ENCODE measurements at regions not wholly inside any gene's neighbourhood (a gene's known extent, or its start where the extent isn't known, plus 50 kb on each side); places are given as distances from the start of the nearest gene placed in this dataset.
A peak's percentile ranks its signal among the peaks of the same experiment; 100 is the strongest.

DNA sequence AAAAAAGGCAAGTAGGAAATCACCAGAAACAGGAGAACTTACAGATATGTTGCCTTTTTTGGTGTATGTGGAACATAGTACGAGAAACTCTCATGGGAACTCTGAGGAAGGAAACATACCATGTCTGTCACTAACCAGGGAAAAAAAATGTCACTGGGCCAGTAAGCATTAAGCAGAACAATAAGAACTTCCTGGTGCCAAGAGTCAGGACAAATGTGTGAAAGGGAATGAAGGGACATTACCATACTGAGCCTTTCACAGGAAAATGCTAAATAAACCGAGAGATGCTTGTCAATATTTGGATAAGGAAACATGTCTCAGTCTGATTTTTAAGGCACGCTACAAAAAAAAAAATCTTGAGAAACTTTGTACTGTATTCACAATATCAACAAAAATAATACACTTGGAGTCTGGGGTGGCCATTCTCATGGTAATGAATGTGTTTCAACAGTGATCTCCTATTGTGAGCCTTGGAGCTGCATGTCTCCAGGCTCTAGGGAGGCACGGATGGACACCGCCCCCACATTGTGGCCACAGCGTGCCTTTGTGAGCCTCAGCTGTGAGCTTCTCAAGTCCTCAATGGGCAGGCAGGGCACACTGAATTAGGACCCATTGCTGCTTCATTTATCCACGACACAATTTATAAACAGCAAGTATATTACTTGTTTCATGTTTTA is 113.0 kb upstream of the ARGLU1 start:
- ATAC-seq (ENCODE audit: insufficient read depth, low FRiP score), result no peak
- TF ChIP-seq, protein P1, sequence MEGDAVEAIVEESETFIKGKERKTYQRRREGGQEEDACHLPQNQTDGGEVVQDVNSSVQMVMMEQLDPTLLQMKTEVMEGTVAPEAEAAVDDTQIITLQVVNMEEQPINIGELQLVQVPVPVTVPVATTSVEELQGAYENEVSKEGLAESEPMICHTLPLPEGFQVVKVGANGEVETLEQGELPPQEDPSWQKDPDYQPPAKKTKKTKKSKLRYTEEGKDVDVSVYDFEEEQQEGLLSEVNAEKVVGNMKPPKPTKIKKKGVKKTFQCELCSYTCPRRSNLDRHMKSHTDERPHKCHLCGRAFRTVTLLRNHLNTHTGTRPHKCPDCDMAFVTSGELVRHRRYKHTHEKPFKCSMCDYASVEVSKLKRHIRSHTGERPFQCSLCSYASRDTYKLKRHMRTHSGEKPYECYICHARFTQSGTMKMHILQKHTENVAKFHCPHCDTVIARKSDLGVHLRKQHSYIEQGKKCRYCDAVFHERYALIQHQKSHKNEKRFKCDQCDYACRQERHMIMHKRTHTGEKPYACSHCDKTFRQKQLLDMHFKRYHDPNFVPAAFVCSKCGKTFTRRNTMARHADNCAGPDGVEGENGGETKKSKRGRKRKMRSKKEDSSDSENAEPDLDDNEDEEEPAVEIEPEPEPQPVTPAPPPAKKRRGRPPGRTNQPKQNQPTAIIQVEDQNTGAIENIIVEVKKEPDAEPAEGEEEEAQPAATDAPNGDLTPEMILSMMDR (IDR thresholded peaks at IDR 0.05; ENCODE audit: control extremely low read depth, extremely low read depth), result no peak
- H3K27ac ChIP-seq (ENCODE audit: low read depth in 1 of 2, low read length in 1 of 2), result peak overlapping the region in 1 of 2 donors; percentile 13
- peaks cover 0 to 51% (median 18%) of the 10 kb centered on the region in 5 donors for H3K4me1 ChIP-seq (ENCODE audit: control insufficient read depth in 5 of 5, insufficient read depth in 5 of 5, low read length in 5 of 5)
- 63 to 67% methylated on average over 7 of the region's 7 CpGs for WGBS, 2 donors
- H3K36me3 ChIP-seq (ENCODE audit: control insufficient read depth in 4 of 4, insufficient read depth in 4 of 4, low read length in 4 of 4), result no peaks in the 10 kb centered on the region
- no peak overlapping the region for H3K9ac ChIP-seq (ENCODE audit: insufficient read depth in 1 of 2, low read length in 2 of 2)
- no peaks in the 10 kb centered on the region for H3K9me3 ChIP-seq (ENCODE audit: control insufficient read depth in 4 of 4, insufficient read depth in 3 of 4, low read length in 3 of 4)
- no peak overlapping the region for H3K4me3 ChIP-seq
- H3K27me3 ChIP-seq (ENCODE audit: control insufficient read depth in 3 of 3, insufficient read depth in 3 of 3, low read length in 2 of 3), result no peaks in the 10 kb centered on the region
- DNase-seq, result peak in 1 of 3 donors; percentile 52

DNA sequence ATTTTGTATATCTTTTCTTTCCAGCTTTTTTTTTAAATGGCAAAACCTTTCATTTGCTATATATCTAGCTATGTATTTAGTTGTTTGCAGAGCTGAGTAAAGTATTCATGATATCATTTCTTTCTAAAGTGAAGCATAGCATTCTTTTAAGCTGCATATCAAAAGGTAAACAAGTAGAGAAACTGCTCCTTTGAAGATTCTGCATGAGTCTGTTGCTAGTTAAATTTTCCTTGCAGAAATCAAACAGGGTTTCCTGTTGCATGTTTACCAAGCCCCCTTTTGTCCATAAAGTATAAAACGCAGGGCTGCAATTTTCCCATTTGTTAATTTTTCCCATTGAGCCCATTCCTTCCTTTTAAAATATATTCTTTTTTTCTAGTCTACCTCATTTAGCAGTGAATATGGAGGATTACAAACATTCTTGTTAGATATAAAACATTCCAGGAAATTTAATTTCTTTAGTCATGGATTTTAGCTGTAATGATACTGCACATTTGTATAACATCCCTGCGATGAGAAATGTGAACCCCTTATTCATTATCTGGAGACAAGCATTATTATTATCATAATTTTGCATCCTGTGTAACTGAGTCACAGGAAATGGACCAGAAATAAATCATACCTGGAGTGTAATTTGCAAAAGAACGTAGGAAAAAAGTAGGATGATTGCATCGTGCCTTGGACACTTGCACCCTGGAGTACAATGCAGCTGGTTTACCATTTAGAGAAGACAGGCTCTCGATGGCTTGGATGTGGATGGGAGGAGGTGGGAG is 110.9 kb upstream of the ARGLU1 start:
- Histone ChIP-seq H3K27me3 (ENCODE audit: control insufficient read depth in 3 of 3, insufficient read depth in 3 of 3, low read length in 2 of 3) (no peaks in the 10 kb centered on the region), H3K9ac (ENCODE audit: insufficient read depth in 1 of 2, low read length in 2 of 2) (no peak overlapping the region), H3K36me3 (ENCODE audit: control insufficient read depth in 4 of 4, insufficient read depth in 4 of 4, low read length in 4 of 4) (no peaks in the 10 kb centered on the region), H3K4me1 (ENCODE audit: control insufficient read depth in 5 of 5, insufficient read depth in 5 of 5, low read length in 5 of 5) (peaks cover 0 to 51% (median 13%) of the 10 kb centered on the region in 5 donors), H3K9me3 (ENCODE audit: control insufficient read depth in 4 of 4, insufficient read depth in 3 of 4, low read length in 3 of 4) (no peaks in the 10 kb centered on the region), H3K27ac (ENCODE audit: low read depth in 1 of 2, low read length in 1 of 2) (no peak overlapping the region), H3K4me3 (no peak overlapping the region)
- WGBS, 2 donors, result 67 to 85% methylated on average over 5 of the region's 5 CpGs
- ATAC-seq (ENCODE audit: insufficient read depth, low FRiP score) (no peak), DNase-seq (no peak)
- TF ChIP-seq, protein P1 (IDR thresholded peaks at IDR 0.05; ENCODE audit: control extremely low read depth, extremely low read depth), result no peak

GRCh38 chr13:106675311-106675710 is 107.4 kb upstream of the ARGLU1 start:
- Histone ChIP-seq H3K9me3 (ENCODE audit: control insufficient read depth in 4 of 4, insufficient read depth in 3 of 4, low read length in 3 of 4) (peaks cover 0 to 3% (median 0%) of the 10 kb centered on the region in 4 donors), H3K27me3 (ENCODE audit: control insufficient read depth in 3 of 3, insufficient read depth in 3 of 3, low read length in 2 of 3) (no peaks in the 10 kb centered on the region), H3K36me3 (ENCODE audit: control insufficient read depth in 4 of 4, insufficient read depth in 4 of 4, low read length in 4 of 4) (no peaks in the 10 kb centered on the region), H3K4me3 (no peak overlapping the region), H3K4me1 (ENCODE audit: control insufficient read depth in 5 of 5, insufficient read depth in 5 of 5, low read length in 5 of 5) (peaks cover 0 to 27% (median 2%) of the 10 kb centered on the region in 5 donors), H3K9ac (ENCODE audit: insufficient read depth in 1 of 2, low read length in 2 of 2) (no peak overlapping the region), H3K27ac (ENCODE audit: low read depth in 1 of 2, low read length in 1 of 2) (no peak overlapping the region)
- TF ChIP-seq, protein P1 (IDR thresholded peaks at IDR 0.05; ENCODE audit: control extremely low read depth, extremely low read depth), result no peak
- DNase-seq, result peak in 2 of 3 donors; percentile 77 to 84
- ATAC-seq (ENCODE audit: insufficient read depth, low FRiP score), result no peak

Data from lung (tissue), 11 donors.